H9 (cell line): ENCODE measurements at regions not wholly inside any gene's neighbourhood (a gene's known extent, or its start where the extent isn't known, plus 50 kb on each side); places are given as distances from the start of the nearest gene placed in this dataset.

Source experiments
- DNase-seq: peaks from one replicate; pipeline ENCODE4 v3.0.0-alpha.2; 2017
- H2AFZ ChIP-seq: one replicate; pipeline ENCODE4 v1.6.1; 2013; ENCODE audit warnings: mild to moderate bottlenecking, low read length, control low read depth, moderate library complexity
- H2AK5ac ChIP-seq: 2 replicates; pipeline ENCODE4 v1.6.1; 2013; ENCODE audit warnings: low read length, control low read depth, mixed read lengths; ENCODE audit not compliant: insufficient read length
- H2BK120ac ChIP-seq: one replicate; pipeline ENCODE4 v1.6.1; 2013; ENCODE audit warnings: low read depth, mild to moderate bottlenecking, low read length, control low read depth, inconsistent platforms; ENCODE audit not compliant: poor library complexity, severe bottlenecking
- H2BK12ac ChIP-seq: 2 replicates; pipeline ENCODE4 v1.6.1; 2013; ENCODE audit warnings: low read length, control low read depth, mixed read lengths, low read depth; ENCODE audit not compliant: insufficient read length
- H2BK15ac ChIP-seq: 2 replicates; pipeline ENCODE4 v1.6.1; 2013; ENCODE audit warnings: low read depth, low read length, control low read depth
- H2BK20ac ChIP-seq: one replicate; pipeline ENCODE4 v1.6.1; 2013; ENCODE audit warnings: low read depth, mild to moderate bottlenecking, low read length, control low read depth, inconsistent platforms; ENCODE audit not compliant: poor library complexity, severe bottlenecking
- H2BK5ac ChIP-seq: 2 replicates; pipeline ENCODE4 v1.6.1; 2013; ENCODE audit warnings: low read length, control low read depth, mixed read lengths; ENCODE audit not compliant: insufficient read length
- H3K14ac ChIP-seq: 2 replicates; pipeline ENCODE4 v1.6.1; 2013; ENCODE audit warnings: low read length, control low read depth; ENCODE audit not compliant: insufficient read depth
- H3K18ac ChIP-seq: 2 replicates; pipeline ENCODE4 v1.6.1; 2013; ENCODE audit warnings: low read depth, mild to moderate bottlenecking, mixed read lengths, low read length, control low read depth; ENCODE audit not compliant: insufficient read length
- H3K23ac ChIP-seq: 2 replicates; pipeline ENCODE4 v1.6.1; 2013; ENCODE audit warnings: low read length, control low read depth, mixed read lengths, low read depth; ENCODE audit not compliant: insufficient read length
- H3K23me2 ChIP-seq: 2 replicates; pipeline ENCODE4 v1.6.1; 2013; ENCODE audit warnings: low read depth, mild to moderate bottlenecking, mixed read lengths, low read length, control low read depth; ENCODE audit not compliant: insufficient read length, poor library complexity, severe bottlenecking
- H3K27ac ChIP-seq: 2 replicates; pipeline ENCODE4 v1.5.1; 2013; ENCODE audit warnings: low read length, control low read depth, mixed read lengths, low read depth; ENCODE audit not compliant: insufficient read length
- H3K27me3 ChIP-seq: 2 replicates; pipeline ENCODE4 v1.6.1; 2013; ENCODE audit warnings: low read length, control low read depth, inconsistent platforms; ENCODE audit not compliant: insufficient read depth
- H3K4ac ChIP-seq: 2 replicates; pipeline ENCODE4 v1.6.1; 2013; ENCODE audit warnings: low read depth, mild to moderate bottlenecking, control low read depth, inconsistent platforms, low read length, moderate library complexity
- H3K4me1 ChIP-seq: 2 replicates; pipeline ENCODE4 v1.6.1; 2013; ENCODE audit warnings: low read length, control low read depth, inconsistent platforms; ENCODE audit not compliant: insufficient read depth
- H3K4me2 ChIP-seq: 2 replicates; pipeline ENCODE4 v1.6.1; 2013; ENCODE audit warnings: low read length, control low read depth, mixed read lengths; ENCODE audit not compliant: insufficient read length, insufficient read depth
- H3K56ac ChIP-seq: 2 replicates; pipeline ENCODE4 v1.6.1; 2013; ENCODE audit warnings: low read depth, mild to moderate bottlenecking, mixed read lengths, low read length, control low read depth; ENCODE audit not compliant: insufficient read length
- H3K79me1 ChIP-seq: 2 replicates; pipeline ENCODE4 v1.6.1; 2013; ENCODE audit warnings: low read depth, mild to moderate bottlenecking, moderate library complexity, low read length, control low read depth, inconsistent platforms; ENCODE audit not compliant: insufficient read depth, poor library complexity, severe bottlenecking
- H3K79me2 ChIP-seq: 2 replicates; pipeline ENCODE4 v1.6.1; 2013; ENCODE audit warnings: low read length, control low read depth, inconsistent platforms; ENCODE audit not compliant: insufficient read depth
- H3K9ac ChIP-seq: 2 replicates; pipeline ENCODE4 v1.6.1; 2013; ENCODE audit warnings: low read length, control low read depth, mixed read lengths; ENCODE audit not compliant: insufficient read length; ENCODE audit errors: extremely low read depth
- H3K9me3 ChIP-seq: one replicate; pipeline ENCODE4 v1.6.1; 2013; ENCODE audit warnings: low read depth, low read length, inconsistent platforms; ENCODE audit not compliant: control insufficient read depth
- H3T11ph ChIP-seq: one replicate; pipeline ENCODE4 v1.6.1; 2013; ENCODE audit warnings: mild to moderate bottlenecking, low read length, control low read depth, inconsistent platforms
- H4K20me1 ChIP-seq: one replicate; pipeline ENCODE4 v1.6.1; 2013; ENCODE audit not compliant: control insufficient read depth, insufficient read length, insufficient read depth
- H4K5ac ChIP-seq: 2 replicates; pipeline ENCODE4 v1.6.1; 2013; ENCODE audit warnings: low read depth, mild to moderate bottlenecking, mixed read lengths, low read length, control low read depth; ENCODE audit not compliant: insufficient read length
- H4K8ac ChIP-seq: replicated peaks from 2 replicates; pipeline ENCODE4 v1.6.1; 2013; ENCODE audit warnings: low read length, control low read depth, mixed read lengths, low read depth; ENCODE audit not compliant: insufficient read length
- H4K91ac ChIP-seq: 2 replicates; pipeline ENCODE4 v1.6.1; 2013; ENCODE audit warnings: low read depth, mild to moderate bottlenecking, moderate library complexity, mixed read lengths, low read length, control low read depth; ENCODE audit not compliant: insufficient read length
- H3K27ac Mint-ChIP-seq, 3 experiments: 2 replicates in 2 of 3; 3 replicates in 1 of 3; pipeline ENCODE4 v1.8.0; 2020 to 2021; ENCODE audit warnings: mixed read lengths in 3 of 3, mild to moderate bottlenecking in 1 of 3, moderate library complexity in 1 of 3
- H3K27me3 Mint-ChIP-seq: 2 replicates; pipeline ENCODE4 v1.8.0; 2021; ENCODE audit warnings: low read depth, mild to moderate bottlenecking, moderate library complexity, mixed read lengths
- H3K36me3 Mint-ChIP-seq, 3 experiments: 2 replicates in 2 of 3; 3 replicates in 1 of 3; pipeline ENCODE4 v1.8.0; 2020 to 2021; ENCODE audit warnings: low read depth in 3 of 3, mixed read lengths in 3 of 3; ENCODE audit not compliant: insufficient read depth in 1 of 3
- H3K4me1 Mint-ChIP-seq, 2 experiments: 2 replicates each; pipeline ENCODE4 v1.8.0; 2020; ENCODE audit warnings: mixed read lengths in 2 of 2
- H3K4me3 Mint-ChIP-seq, 2 experiments: 2 replicates in 1 of 2; 3 replicates in 1 of 2; pipeline ENCODE4 v1.8.0; 2020 to 2021; ENCODE audit warnings: mild to moderate bottlenecking in 2 of 2, mixed read lengths in 2 of 2, moderate library complexity in 1 of 2
- H3K9me3 Mint-ChIP-seq, 2 experiments: 2 replicates in 1 of 2; 3 replicates in 1 of 2; pipeline ENCODE4 v1.8.0; 2020; ENCODE audit warnings: mild to moderate bottlenecking in 2 of 2, mixed read lengths in 2 of 2, moderate library complexity in 1 of 2
- WGBS: extraction: QIAGEN DNeasy Blood & Tissue Kit; methylation state at CpG from one replicate; pipeline ENCODE4 v1.1.7; 2013; ENCODE audit warnings: missing lambda C conversion rate, low lambda C conversion rate, mixed read lengths; ENCODE audit not compliant: insufficient read length; ENCODE audit errors: extremely low coverage; 5-methylcytosine and 5-hydroxymethylcytosine counted together
- TF ChIP-seq, protein P1 (sequence below): fragments of 200-600 bp; sonication (generic); conservative IDR thresholded peaks from 3 replicates; pipeline ENCODE4 v1.8.0; 2021; ENCODE audit warnings: antibody characterized with exemption, mild to moderate bottlenecking

DNA sequence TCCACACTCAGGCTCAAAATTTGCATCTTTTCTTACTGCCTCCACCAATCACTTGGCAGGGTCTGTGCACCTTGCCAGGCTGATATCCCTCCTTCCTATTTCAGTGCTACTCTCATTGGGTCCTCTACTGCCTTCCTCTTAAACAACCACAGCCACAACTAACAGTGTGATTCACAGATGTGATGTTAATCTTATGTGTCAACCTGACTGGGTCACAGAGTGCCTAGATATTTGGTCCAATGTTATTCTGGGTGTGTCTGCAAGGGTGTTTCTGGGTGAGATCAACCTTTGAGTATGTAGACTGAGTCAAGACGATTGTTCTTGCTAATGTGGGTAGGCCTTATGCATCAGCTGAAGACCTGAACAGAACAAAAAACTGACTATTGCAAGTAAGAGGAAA is 51.3 kb upstream of the IRX6 start:
- Histone ChIP-seq H2BK20ac (no peak overlapping the region), H3K27me3 (no peaks in the 10 kb centered on the region), H3K56ac (no peak overlapping the region), H3K79me1 (no peaks in the 10 kb centered on the region), H2BK12ac (no peak overlapping the region), H3K4me1 (no peaks in the 10 kb centered on the region), H3K4me2 (no peak overlapping the region), H3K9ac (no peak overlapping the region), H2AFZ (no peak overlapping the region), H3K79me2 (no peaks in the 10 kb centered on the region), H4K5ac (no peak overlapping the region), H3K23ac (no peak overlapping the region), H3K9me3 (no peaks in the 10 kb centered on the region), H4K8ac (no peak overlapping the region), H3K27ac (no peak overlapping the region), H2BK5ac (no peak overlapping the region), H3K4ac (no peak overlapping the region), H2BK120ac (no peak overlapping the region), H4K91ac (no peak overlapping the region), H2BK15ac (no peak overlapping the region), H3K14ac (no peak overlapping the region), H3T11ph (no peak overlapping the region), H2AK5ac (no peak overlapping the region), H4K20me1 (no peaks in the 10 kb centered on the region), H3K23me2 (no peaks in the 10 kb centered on the region), H3K18ac (no peak overlapping the region)
- no peak for DNase-seq
- H3K36me3 Mint-ChIP-seq = no peaks in the 10 kb centered on the region
- H3K9me3 Mint-ChIP-seq = no peaks in the 10 kb centered on the region; a peak in 1 of 5 replicates
- H3K4me3 Mint-ChIP-seq = no peak overlapping the region
- TF ChIP-seq, protein P1, sequence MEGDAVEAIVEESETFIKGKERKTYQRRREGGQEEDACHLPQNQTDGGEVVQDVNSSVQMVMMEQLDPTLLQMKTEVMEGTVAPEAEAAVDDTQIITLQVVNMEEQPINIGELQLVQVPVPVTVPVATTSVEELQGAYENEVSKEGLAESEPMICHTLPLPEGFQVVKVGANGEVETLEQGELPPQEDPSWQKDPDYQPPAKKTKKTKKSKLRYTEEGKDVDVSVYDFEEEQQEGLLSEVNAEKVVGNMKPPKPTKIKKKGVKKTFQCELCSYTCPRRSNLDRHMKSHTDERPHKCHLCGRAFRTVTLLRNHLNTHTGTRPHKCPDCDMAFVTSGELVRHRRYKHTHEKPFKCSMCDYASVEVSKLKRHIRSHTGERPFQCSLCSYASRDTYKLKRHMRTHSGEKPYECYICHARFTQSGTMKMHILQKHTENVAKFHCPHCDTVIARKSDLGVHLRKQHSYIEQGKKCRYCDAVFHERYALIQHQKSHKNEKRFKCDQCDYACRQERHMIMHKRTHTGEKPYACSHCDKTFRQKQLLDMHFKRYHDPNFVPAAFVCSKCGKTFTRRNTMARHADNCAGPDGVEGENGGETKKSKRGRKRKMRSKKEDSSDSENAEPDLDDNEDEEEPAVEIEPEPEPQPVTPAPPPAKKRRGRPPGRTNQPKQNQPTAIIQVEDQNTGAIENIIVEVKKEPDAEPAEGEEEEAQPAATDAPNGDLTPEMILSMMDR = no peak
- no peak overlapping the region for H3K27ac Mint-ChIP-seq
- H3K27me3 Mint-ChIP-seq = peaks cover 10% of the 10 kb centered on the region
- peaks cover 11 to 12% of the 10 kb centered on the region in 2 experiments for H3K4me1 Mint-ChIP-seq
- WGBS = no CpG with 5 or more reads among the region's 1 CpG
